HEK293 (cell line): ENCODE measurements at regions not wholly inside any gene's neighbourhood (a gene's known extent, or its start where the extent isn't known, plus 50 kb on each side); places are given as distances from the start of the nearest gene placed in this dataset.

Source experiments
- CTCF ChIA-PET: fragments of 350-600 bp; formaldehyde crosslinking; extraction: SDS; loops from one replicate; lab custom pipeline; 2021; ENCODE audit warnings: antibody characterized with exemption; lab: Yijun Ruan, JAX
- POLR2A ChIA-PET: fragments of 300-600 bp; formaldehyde crosslinking; extraction: SDS; loops from one replicate; lab custom pipeline; 2020; ENCODE audit warnings: antibody characterized with exemption, inconsistent platforms; lab: Yijun Ruan, JAX
- H3K27ac ChIP-seq: fragments of 200-500 bp; sonication (Bioruptor generic); 2 replicates; pipeline ENCODE4 v1.5.1; 2014; ENCODE audit warnings: low read depth, low read length, control low read depth, inconsistent platforms; ENCODE audit errors: extremely low read depth
- H3K36me3 ChIP-seq, 2 experiments: fragments of 200-500 bp in 1 of 2; sonication (Bioruptor generic) in 1 of 2; 1 replicate in 1 of 2; 2 replicates in 1 of 2; pipeline ENCODE4 v1.5.1; 2014 to 2017; ENCODE audit warnings: inconsistent platforms in 2 of 2, low read length in 2 of 2; ENCODE audit not compliant: control insufficient read depth in 2 of 2, insufficient read depth in 1 of 2
- H3K4me1 ChIP-seq: fragments of 200-500 bp; sonication (Bioruptor generic); 2 replicates; pipeline ENCODE4 v1.5.1; 2014; ENCODE audit warnings: mild to moderate bottlenecking, low read length, inconsistent platforms; ENCODE audit not compliant: control insufficient read depth, insufficient read depth
- H3K4me3 ChIP-seq: 2 replicates; pipeline ENCODE4 v1.5.1; 2011; ENCODE audit warnings: low read depth, mild to moderate bottlenecking, control low read depth, low read length, moderate library complexity
- H3K9me3 ChIP-seq: fragments of 200-500 bp; sonication (Bioruptor generic); 2 replicates; pipeline ENCODE4 v1.5.1; 2014; ENCODE audit warnings: low read depth, low read length, inconsistent platforms; ENCODE audit not compliant: control insufficient read depth, insufficient read depth
- FEZF1 ChIP-seq: fragments of 450-650 bp; formaldehyde crosslinking; IDR thresholded peaks from 2 replicates; pipeline ENCODE4 v1.5.1; 2016; ENCODE audit warnings: missing biosample characterization, missing genetic modification characterization
- SETDB1 ChIP-seq: IDR thresholded peaks from one replicate; pipeline ENCODE4 v1.6.1; 2017; ENCODE audit warnings: mild to moderate bottlenecking, low read length, moderate library complexity, mixed read lengths; ENCODE audit not compliant: insufficient read length
- SP7 ChIP-seq: fragments of 450-650 bp; formaldehyde crosslinking; IDR thresholded peaks from 2 replicates; pipeline ENCODE4 v1.5.1; 2016; ENCODE audit warnings: missing biosample characterization, missing genetic modification characterization
- TCF7L2 ChIP-seq: IDR thresholded peaks from 2 replicates; pipeline ENCODE4 v1.6.1; 2011; ENCODE audit warnings: low read depth, mild to moderate bottlenecking, inconsistent platforms, low read length, moderate library complexity, borderline replicate concordance
- ZNF155 ChIP-seq: fragments of 450-650 bp; formaldehyde crosslinking; IDR thresholded peaks from 2 replicates; pipeline ENCODE4 v1.5.1; 2016; ENCODE audit warnings: missing biosample characterization, missing genetic modification characterization
- ZNF169 ChIP-seq: fragments of 450-650 bp; formaldehyde crosslinking; IDR thresholded peaks from 2 replicates; pipeline ENCODE4 v1.5.1; 2016; ENCODE audit warnings: missing biosample characterization, missing genetic modification characterization
- ZNF280C ChIP-seq: fragments of 450-650 bp; formaldehyde crosslinking; IDR thresholded peaks from 2 replicates; pipeline ENCODE4 v1.5.1; 2016; ENCODE audit warnings: missing biosample characterization, missing genetic modification characterization
- ZNF701 ChIP-seq: fragments of 450-650 bp; formaldehyde crosslinking; IDR thresholded peaks from 2 replicates; pipeline ENCODE4 v1.5.1; 2016; ENCODE audit warnings: missing biosample characterization, missing genetic modification characterization
- ZNF747 ChIP-seq: fragments of 450-650 bp; formaldehyde crosslinking; IDR thresholded peaks from 2 replicates; pipeline ENCODE4 v1.5.1; 2016; ENCODE audit warnings: missing biosample characterization, missing genetic modification characterization
- ZNF768 ChIP-seq: fragments of 450-650 bp; formaldehyde crosslinking; IDR thresholded peaks from 2 replicates; pipeline ENCODE4 v1.5.1; 2018; ENCODE audit warnings: missing biosample characterization, mild to moderate bottlenecking, missing genetic modification characterization
- ZSCAN4 ChIP-seq: fragments of 450-650 bp; formaldehyde crosslinking; IDR thresholded peaks from 2 replicates; pipeline ENCODE4 v1.5.1; 2017; ENCODE audit warnings: missing biosample characterization, missing genetic modification characterization
- ZSCAN5A ChIP-seq: fragments of 450-650 bp; formaldehyde crosslinking; IDR thresholded peaks from 2 replicates; pipeline ENCODE4 v1.5.1; 2016; ENCODE audit warnings: missing biosample characterization, missing genetic modification characterization

DNA sequence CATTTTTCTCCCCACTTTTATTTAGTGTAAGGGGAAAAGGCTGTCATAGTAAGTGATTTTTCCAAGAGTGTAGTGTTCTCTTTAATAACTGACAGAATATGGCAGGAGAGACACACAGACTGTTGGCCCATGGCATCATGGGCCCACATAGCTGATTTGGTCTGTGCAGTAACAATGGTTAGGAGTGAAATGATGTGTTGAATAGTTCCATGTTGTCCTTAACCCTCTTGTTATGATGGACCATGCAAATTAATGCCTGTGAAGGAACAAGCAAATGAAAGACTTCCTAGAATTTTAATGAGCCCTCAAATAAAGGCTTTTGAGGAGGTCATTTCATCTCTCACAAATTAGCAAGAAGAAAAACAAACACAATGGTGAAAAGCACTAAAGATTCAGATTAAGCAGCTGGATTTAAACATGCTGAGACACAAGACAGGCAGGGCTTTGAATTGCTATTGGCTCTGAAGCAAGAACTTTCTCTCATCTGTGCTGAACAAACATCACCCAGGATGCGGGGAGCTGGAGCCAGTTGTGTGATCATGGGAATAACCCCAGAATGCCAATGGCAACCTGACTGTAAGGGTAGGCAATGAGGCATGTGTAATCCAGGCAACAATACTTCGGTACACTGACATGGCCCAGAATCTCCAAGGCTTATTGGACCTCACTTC lies 136.7 kb upstream of the VEPH1 start:
- CTCF ChIA-PET: interaction anchor here (0.7 kb wide), 1 partner anchor 109 kb away, joined by 4 read pairs; no protein-coding TSS in a partner anchor
- Histone ChIP-seq H3K4me1 (no peaks in the 10 kb centered on the region), H3K27ac (no peak overlapping the region), H3K36me3 (no peaks in the 10 kb centered on the region), H3K9me3 (no peaks in the 10 kb centered on the region)
- POLR2A ChIA-PET: no interaction called here
- TF ChIP-seq ZSCAN5A (tag by site-specific recombination): no peak
- TF ChIP-seq, all 188 proteins: peak for 0
- no peak overlapping the region for H3K4me3 ChIP-seq

GRCh38 chr3:157637866-157638265 lies 134.7 kb upstream of the VEPH1 start:
- no peak overlapping the region for H3K27ac ChIP-seq
- TF ChIP-seq ZNF155 (no peak), SETDB1 (peak; percentile 55), ZNF768 (no peak), TCF7L2 (no peak)
- POLR2A ChIA-PET: no interaction called here
- H3K36me3 ChIP-seq: no peaks in the 10 kb centered on the region
- H3K9me3 ChIP-seq: no peaks in the 10 kb centered on the region
- H3K4me3 ChIP-seq: no peak overlapping the region
- no peaks in the 10 kb centered on the region for H3K4me1 ChIP-seq
- CTCF ChIA-PET: interaction anchor here (0.7 kb wide), 1 partner anchor 150 kb away, joined by 3 read pairs; no protein-coding TSS in a partner anchor

GRCh38 chr3:157633241-157633640 lies 130.0 kb upstream of the VEPH1 start:
- no peak overlapping the region for H3K27ac ChIP-seq
- H3K4me1 ChIP-seq: no peaks in the 10 kb centered on the region
- no peaks in the 10 kb centered on the region for H3K36me3 ChIP-seq
- no peak overlapping the region for H3K4me3 ChIP-seq
- TF ChIP-seq ZNF280C (tag by site-specific recombination): no peak
- POLR2A ChIA-PET: no interaction called here
- CTCF ChIA-PET: no interaction called here
- no peaks in the 10 kb centered on the region for H3K9me3 ChIP-seq

DNA sequence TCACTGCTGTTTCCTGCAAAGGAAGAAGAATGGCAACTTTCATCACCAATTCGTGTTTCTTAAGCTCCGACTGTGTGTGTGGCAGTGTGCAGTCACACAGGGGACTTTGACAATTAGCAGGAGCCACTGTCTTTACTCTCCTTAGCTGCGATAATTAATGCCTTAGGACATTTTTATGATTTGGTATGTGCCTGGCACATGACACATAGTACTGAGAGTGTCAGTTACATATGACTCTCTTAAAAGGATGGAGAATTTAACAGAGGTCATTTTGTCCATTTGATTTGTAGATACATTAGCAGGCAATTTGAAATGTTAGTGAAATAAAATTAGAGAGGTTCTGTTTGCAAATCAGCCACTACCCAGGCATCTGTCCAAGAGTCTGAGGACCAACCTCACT lies 128.9 kb upstream of the VEPH1 start:
- Histone ChIP-seq H3K4me3 (no peak overlapping the region), H3K9me3 (no peaks in the 10 kb centered on the region), H3K36me3 (no peaks in the 10 kb centered on the region), H3K4me1 (no peaks in the 10 kb centered on the region), H3K27ac (no peak overlapping the region)
- ChIA-PET POLR2A (no interaction called here), CTCF (no interaction called here)
- TF ChIP-seq ZNF747 (tag by site-specific recombination) (no peak), ZNF701 (tag by site-specific recombination) (no peak), SP7 (tag by site-specific recombination) (no peak), FEZF1 (tag by site-specific recombination) (no peak), ZSCAN4 (tag by site-specific recombination) (no peak), ZNF169 (tag by site-specific recombination) (no peak)
